HEK293 (cell line): ENCODE measurements at regions not wholly inside any gene's neighbourhood (a gene's known extent, or its start where the extent isn't known, plus 50 kb on each side); places are given as distances from the start of the nearest gene placed in this dataset.

Source experiments
- ZBTB8A ChIP-seq: fragments of 450-650 bp; formaldehyde crosslinking; IDR thresholded peaks from 2 replicates; pipeline ENCODE4 v1.5.1; 2016; ENCODE audit warnings: missing biosample characterization, missing genetic modification characterization
- ZNF146 ChIP-seq: fragments of 450-650 bp; formaldehyde crosslinking; IDR thresholded peaks from 2 replicates; pipeline ENCODE4 v1.5.1; 2016; ENCODE audit warnings: missing biosample characterization, missing genetic modification characterization
- ZNF23 ChIP-seq: fragments of 450-650 bp; formaldehyde crosslinking; IDR thresholded peaks from 2 replicates; pipeline ENCODE4 v1.5.1; 2016; ENCODE audit warnings: missing biosample characterization, missing genetic modification characterization, borderline replicate concordance
- ZNF26 ChIP-seq: fragments of 450-650 bp; formaldehyde crosslinking; IDR thresholded peaks from 2 replicates; pipeline ENCODE4 v1.5.1; 2016; ENCODE audit warnings: missing biosample characterization, missing genetic modification characterization
- ZNF48 ChIP-seq: fragments of 450-650 bp; formaldehyde crosslinking; IDR thresholded peaks from 2 replicates; pipeline ENCODE4 v1.5.1; 2016; ENCODE audit warnings: missing biosample characterization, missing genetic modification characterization
- ZNF530 ChIP-seq: fragments of 450-650 bp; formaldehyde crosslinking; IDR thresholded peaks from 2 replicates; pipeline ENCODE4 v1.5.1; 2016; ENCODE audit warnings: low read depth, missing biosample characterization, missing genetic modification characterization
- TF ChIP-seq, protein P1 (sequence below): fragments of 450-650 bp; formaldehyde crosslinking; IDR thresholded peaks from 2 replicates; pipeline ENCODE4 v1.5.1; 2016; ENCODE audit warnings: missing biosample characterization, missing genetic modification characterization

- no peak for TF ChIP-seq ZNF48 (tag by site-specific recombination)
- TF ChIP-seq, protein P1, sequence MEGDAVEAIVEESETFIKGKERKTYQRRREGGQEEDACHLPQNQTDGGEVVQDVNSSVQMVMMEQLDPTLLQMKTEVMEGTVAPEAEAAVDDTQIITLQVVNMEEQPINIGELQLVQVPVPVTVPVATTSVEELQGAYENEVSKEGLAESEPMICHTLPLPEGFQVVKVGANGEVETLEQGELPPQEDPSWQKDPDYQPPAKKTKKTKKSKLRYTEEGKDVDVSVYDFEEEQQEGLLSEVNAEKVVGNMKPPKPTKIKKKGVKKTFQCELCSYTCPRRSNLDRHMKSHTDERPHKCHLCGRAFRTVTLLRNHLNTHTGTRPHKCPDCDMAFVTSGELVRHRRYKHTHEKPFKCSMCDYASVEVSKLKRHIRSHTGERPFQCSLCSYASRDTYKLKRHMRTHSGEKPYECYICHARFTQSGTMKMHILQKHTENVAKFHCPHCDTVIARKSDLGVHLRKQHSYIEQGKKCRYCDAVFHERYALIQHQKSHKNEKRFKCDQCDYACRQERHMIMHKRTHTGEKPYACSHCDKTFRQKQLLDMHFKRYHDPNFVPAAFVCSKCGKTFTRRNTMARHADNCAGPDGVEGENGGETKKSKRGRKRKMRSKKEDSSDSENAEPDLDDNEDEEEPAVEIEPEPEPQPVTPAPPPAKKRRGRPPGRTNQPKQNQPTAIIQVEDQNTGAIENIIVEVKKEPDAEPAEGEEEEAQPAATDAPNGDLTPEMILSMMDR = no peak
- no peak for TF ChIP-seq ZNF26
- TF ChIP-seq ZNF530 (tag by site-specific recombination) = no peak
- TF ChIP-seq ZBTB8A (tag by site-specific recombination) = no peak
- no peak for TF ChIP-seq ZNF23
- no peak for TF ChIP-seq ZNF146 (tag by site-specific recombination)
These were observed 265.0 kb upstream of the NPSR1 start for GRCh38 chr7:34392972-34393371.
